GM18951 (cell line): ENCODE measurements at regions not wholly inside any gene's neighbourhood (a gene's known extent, or its start where the extent isn't known, plus 50 kb on each side); places are given as distances from the start of the nearest gene placed in this dataset.

Experiments
- POLR2A ChIP-seq: IDR thresholded peaks from 4 replicates; pipeline ENCODE4 v1.6.1; 2011; ENCODE audit warnings: mild to moderate bottlenecking; ENCODE audit not compliant: insufficient read length, insufficient read depth; ENCODE audit errors: extremely low read depth
- in situ Hi-C: fragments of 300-500 bp; cut with MboI; formaldehyde crosslinking; loops from one replicate; pipeline ENCODE4 v1.12.0; 2022; ENCODE audit warnings: low sequenced_read_pairs, mixed read lengths, inconsistent platforms; ENCODE audit not compliant: unreplicated experiment

DNA sequence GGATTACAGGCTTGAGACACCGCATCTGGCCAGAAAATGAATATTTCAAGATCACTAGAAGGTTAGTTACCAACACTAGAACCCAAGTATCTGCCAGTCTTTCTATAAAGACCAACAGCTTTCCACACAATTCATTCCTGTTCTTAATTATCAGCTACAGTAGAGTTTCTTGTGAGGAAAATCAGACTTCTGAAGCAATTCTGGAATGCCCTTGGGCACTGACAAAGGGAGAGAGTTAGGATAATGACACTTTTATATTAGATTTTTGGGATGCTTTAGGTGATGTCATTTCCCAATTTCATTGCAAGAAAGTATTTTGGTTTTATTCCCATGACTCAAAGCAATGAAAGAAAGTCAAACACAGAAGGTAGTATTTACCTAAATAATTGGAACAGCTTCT, 497.0 kb upstream of the TUSC1 start:
- TF ChIP-seq POLR2A: no peak
- in situ Hi-C loops: no loop called here

- no peak for TF ChIP-seq POLR2A
- in situ Hi-C loops: no loop called here
Observed at GRCh38 chr9:26172301-26172700, 494.1 kb upstream of the TUSC1 start.

GRCh38 chr9:26171691-26172090, 493.4 kb upstream of the TUSC1 start:
- in situ Hi-C loops: no loop called here
- TF ChIP-seq POLR2A: no peak

GRCh38 chr9:26170190-26170589, 491.9 kb upstream of the TUSC1 start:
- no peak for TF ChIP-seq POLR2A
- in situ Hi-C loops: no loop called here

GRCh38 chr9:26169708-26170107, 491.5 kb upstream of the TUSC1 start:
- no peak for TF ChIP-seq POLR2A
- in situ Hi-C loops: no loop called here

DNA sequence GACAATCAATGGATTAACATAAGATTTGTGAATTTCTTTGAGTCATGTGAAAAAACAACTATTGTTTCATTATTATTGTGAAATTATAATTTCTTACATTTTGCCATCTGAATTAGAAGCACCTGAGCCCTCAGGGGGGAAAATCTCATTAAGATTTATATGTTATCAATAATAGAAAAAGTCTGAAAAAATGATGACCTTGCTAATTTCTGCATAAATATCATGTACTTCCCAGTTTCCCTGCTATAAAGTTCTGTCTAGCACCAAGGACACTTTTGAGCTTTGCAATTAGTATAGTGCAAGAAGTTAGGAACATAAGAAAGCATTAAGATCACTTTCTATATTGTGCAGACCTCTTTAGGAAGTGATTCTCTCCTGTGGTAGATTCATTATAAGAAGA, 488.3 kb upstream of the TUSC1 start:
- in situ Hi-C loops: no loop called here
- no peak for TF ChIP-seq POLR2A

- TF ChIP-seq POLR2A: no peak
- in situ Hi-C loops: no loop called here
Observed at GRCh38 chr9:26165426-26165825, 487.2 kb upstream of the TUSC1 start.

- TF ChIP-seq POLR2A: no peak
- in situ Hi-C loops: no loop called here
Observed at GRCh38 chr9:26163931-26164330, 485.7 kb upstream of the TUSC1 start.

DNA sequence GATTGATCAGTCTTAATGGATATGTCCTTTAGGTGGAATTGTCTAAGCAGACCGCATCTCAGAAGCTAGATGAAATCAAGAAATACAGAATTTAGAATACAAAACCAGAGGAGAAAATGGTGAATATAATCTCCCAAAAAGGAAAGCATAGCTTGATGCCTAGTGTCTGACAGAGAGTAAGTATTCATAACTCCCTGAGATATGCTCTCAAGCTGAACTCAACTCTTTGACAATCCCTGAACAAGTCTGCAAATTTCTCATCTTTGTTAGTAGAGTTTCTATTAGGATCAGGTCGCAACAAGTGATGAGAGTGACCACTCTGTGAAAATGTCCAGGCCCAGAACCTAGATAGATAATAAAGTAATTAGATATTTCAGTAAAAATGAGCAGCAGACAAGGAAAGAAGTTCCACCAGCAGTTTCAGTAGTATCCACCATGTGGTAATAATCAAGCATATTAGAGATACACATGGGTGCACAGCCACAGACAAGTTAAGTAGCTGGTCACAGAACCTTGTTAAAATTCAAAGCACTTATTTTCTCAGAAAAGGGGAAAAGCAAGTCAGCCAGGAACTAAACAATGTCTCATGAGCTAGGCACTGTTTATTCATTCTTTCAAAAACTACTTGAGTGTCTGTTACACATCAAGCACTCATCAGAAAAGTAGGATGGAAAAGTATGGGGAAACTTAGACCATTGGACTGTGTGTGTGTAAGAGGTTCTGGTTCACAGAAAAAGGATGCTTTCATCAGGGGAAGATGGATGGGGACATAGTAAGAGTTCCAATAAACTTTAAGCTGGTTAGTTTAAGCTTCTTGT, 481.5 kb upstream of the TUSC1 start:
- in situ Hi-C loops: no loop called here
- TF ChIP-seq POLR2A: no peak

DNA sequence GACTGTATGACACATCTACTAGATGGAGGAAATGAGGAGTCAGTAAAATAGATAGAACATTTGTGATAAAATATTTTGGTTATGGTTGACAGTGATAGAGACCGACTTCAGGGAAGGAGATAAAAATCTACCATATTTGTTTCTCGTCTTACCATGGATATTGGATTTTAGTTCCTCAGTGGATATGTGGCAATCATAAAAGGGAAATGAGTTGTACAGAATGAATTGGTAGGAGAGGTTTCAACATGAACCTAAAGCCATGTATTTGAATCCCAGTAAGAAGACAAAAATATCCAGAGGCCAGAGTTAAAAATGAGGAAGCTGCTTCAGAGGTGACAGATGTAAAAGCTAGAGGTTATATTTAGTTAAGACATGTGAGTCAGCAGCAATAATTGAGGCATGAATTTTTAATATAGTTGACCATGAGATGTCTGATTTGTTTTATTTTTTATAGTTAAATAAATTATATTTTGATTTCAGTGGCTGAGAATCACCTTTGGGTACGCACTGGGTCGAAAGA, 480.4 kb upstream of the TUSC1 start:
- in situ Hi-C loops: no loop called here

DNA sequence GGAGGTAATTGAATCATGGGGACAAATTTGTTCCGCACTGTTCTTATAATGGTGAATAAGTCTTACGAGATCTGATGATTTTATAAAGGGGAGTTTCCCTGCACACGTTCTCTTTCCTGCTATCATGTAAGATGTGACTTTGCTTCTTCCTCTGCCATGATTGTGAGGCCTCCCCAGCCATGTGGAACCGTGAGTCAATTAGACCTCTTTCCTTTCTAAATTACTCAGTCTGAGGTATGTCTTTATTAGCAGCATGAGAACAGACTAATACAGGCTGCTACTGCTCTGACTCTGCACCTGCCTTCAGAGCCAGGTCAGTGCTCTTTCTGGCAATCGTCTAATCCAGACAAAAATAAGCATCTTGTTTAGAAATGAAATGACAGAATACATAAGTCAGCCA, 479.2 kb upstream of the TUSC1 start:
- no peak for TF ChIP-seq POLR2A
- in situ Hi-C loops: no loop called here

More for the DNA sequence above, 480.4 kb upstream of the TUSC1 start:
- TF ChIP-seq POLR2A: no peak

- no peak for TF ChIP-seq POLR2A
- in situ Hi-C loops: no loop called here
Observed at GRCh38 chr9:26152350-26152749, 474.1 kb upstream of the TUSC1 start.

DNA sequence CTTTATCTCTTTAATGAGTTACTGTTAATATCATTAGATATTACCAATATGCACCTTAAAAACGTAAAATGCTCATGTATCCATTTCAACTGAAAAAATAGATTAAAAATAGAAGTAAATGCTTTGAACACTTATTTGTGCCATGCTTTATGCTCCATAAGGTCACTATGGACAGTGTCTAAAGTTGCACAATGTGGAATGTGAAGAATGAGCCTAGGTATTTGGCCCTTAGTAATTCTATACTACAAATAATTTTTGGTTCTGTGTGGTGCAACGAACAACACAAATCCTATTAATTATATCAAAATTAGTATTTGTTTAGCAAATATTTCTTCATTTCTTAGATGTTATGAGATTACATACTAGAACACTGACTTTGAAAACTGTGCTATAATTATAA, 469.9 kb upstream of the TUSC1 start:
- TF ChIP-seq POLR2A: no peak
- in situ Hi-C loops: no loop called here

GRCh38 chr9:26145938-26146337, 467.7 kb upstream of the TUSC1 start:
- TF ChIP-seq POLR2A: no peak
- in situ Hi-C loops: no loop called here

- no peak for TF ChIP-seq POLR2A
- in situ Hi-C loops: no loop called here
Observed at GRCh38 chr9:26142631-26143030, 464.4 kb upstream of the TUSC1 start.

GRCh38 chr9:26142201-26142600, 464.0 kb upstream of the TUSC1 start:
- TF ChIP-seq POLR2A: no peak
- in situ Hi-C loops: no loop called here
